SU-DHL-6 (cell line): ENCODE measurements at regions not wholly inside any gene's neighbourhood (a gene's known extent, or its start where the extent isn't known, plus 50 kb on each side); places are given as distances from the start of the nearest gene placed in this dataset.

Experiments
- H2AFZ ChIP-seq: fragments of 200-600 bp; sonication (generic); 2 replicates; pipeline ENCODE4 v1.6.1; 2014; ENCODE audit warnings: low read depth, mild to moderate bottlenecking, moderate library complexity, mixed read lengths, antibody characterized with exemption, low read length; ENCODE audit not compliant: severe bottlenecking
- H3F3A ChIP-seq: fragments of 200-600 bp; shearing (Covaris generic); 2 replicates; pipeline ENCODE4 v1.6.0; 2016; ENCODE audit warnings: antibody characterized with exemption, mild to moderate bottlenecking; ENCODE audit not compliant: insufficient read depth
- H3K27ac ChIP-seq: fragments of 200-600 bp; sonication (generic); 2 replicates; pipeline ENCODE4 v1.5.1; 2016; ENCODE audit warnings: low read depth, mild to moderate bottlenecking, low read length, moderate library complexity, mixed read lengths
- H3K27me3 ChIP-seq: fragments of 200-600 bp; sonication (generic), shearing (Covaris generic); 2 replicates; pipeline ENCODE4 v1.6.0; 2014; ENCODE audit warnings: mild to moderate bottlenecking, low read length
- H3K36me3 ChIP-seq: fragments of 200-600 bp; sonication (generic); 2 replicates; pipeline ENCODE4 v1.6.1; 2014; ENCODE audit warnings: mild to moderate bottlenecking, low read length, mixed read lengths
- H3K4me2 ChIP-seq: fragments of 300-600, 200-600 bp; shearing (Covaris generic), sonication (generic); 2 replicates; pipeline ENCODE4 v1.6.0; 2014; ENCODE audit warnings: low read length, low read depth, mild to moderate bottlenecking; ENCODE audit not compliant: poor library complexity, severe bottlenecking
- H3K4me3 ChIP-seq: fragments of 200-600 bp; sonication (generic); 2 replicates; pipeline ENCODE4 v1.5.1; 2014; ENCODE audit warnings: antibody characterized with exemption, low read length, mild to moderate bottlenecking, mixed read lengths; ENCODE audit not compliant: insufficient read depth, poor library complexity, severe bottlenecking
- H3K79me2 ChIP-seq: fragments of 200-600 bp; sonication (generic); 2 replicates; pipeline ENCODE4 v1.6.1; 2014; ENCODE audit warnings: mild to moderate bottlenecking, low read length, moderate library complexity; ENCODE audit not compliant: insufficient read depth
- H3K9ac ChIP-seq: fragments of 200-600 bp; sonication (generic); 2 replicates; pipeline ENCODE4 v1.7.0; 2014; ENCODE audit warnings: mild to moderate bottlenecking, low read length
- H3K9me2 ChIP-seq: fragments of 200-600 bp; sonication (generic); replicated peaks from 2 replicates; pipeline ENCODE4 v1.6.1; 2014; ENCODE audit warnings: low read length; ENCODE audit not compliant: insufficient read depth
- H3K9me3 ChIP-seq: fragments of 200-600 bp; sonication (generic); 2 replicates; pipeline ENCODE4 v1.6.1; 2014; ENCODE audit warnings: low read length, mixed read lengths; ENCODE audit not compliant: insufficient read depth
- H4K20me1 ChIP-seq: fragments of 200-600 bp; sonication (generic); 2 replicates; pipeline ENCODE4 v1.6.1; 2014; ENCODE audit warnings: low read depth, mild to moderate bottlenecking, antibody characterized with exemption, low read length, moderate library complexity, mixed read lengths
- EZH2phosphoT487 ChIP-seq: fragments of 200-600 bp; sonication (generic), shearing (Covaris generic); conservative IDR thresholded peaks from 2 replicates; pipeline ENCODE4 v1.6.1; 2018; ENCODE audit warnings: mild to moderate bottlenecking, antibody characterized with exemption, low read length, moderate library complexity, mixed read lengths
- TF ChIP-seq, protein P1 (sequence below): fragments of 200-600 bp; sonication (generic); IDR thresholded peaks from one replicate; pipeline ENCODE4 v1.5.1; 2017; ENCODE audit warnings: antibody characterized with exemption, mild to moderate bottlenecking, low read length, moderate library complexity; ENCODE audit not compliant: insufficient read depth, poor library complexity, severe bottlenecking

DNA sequence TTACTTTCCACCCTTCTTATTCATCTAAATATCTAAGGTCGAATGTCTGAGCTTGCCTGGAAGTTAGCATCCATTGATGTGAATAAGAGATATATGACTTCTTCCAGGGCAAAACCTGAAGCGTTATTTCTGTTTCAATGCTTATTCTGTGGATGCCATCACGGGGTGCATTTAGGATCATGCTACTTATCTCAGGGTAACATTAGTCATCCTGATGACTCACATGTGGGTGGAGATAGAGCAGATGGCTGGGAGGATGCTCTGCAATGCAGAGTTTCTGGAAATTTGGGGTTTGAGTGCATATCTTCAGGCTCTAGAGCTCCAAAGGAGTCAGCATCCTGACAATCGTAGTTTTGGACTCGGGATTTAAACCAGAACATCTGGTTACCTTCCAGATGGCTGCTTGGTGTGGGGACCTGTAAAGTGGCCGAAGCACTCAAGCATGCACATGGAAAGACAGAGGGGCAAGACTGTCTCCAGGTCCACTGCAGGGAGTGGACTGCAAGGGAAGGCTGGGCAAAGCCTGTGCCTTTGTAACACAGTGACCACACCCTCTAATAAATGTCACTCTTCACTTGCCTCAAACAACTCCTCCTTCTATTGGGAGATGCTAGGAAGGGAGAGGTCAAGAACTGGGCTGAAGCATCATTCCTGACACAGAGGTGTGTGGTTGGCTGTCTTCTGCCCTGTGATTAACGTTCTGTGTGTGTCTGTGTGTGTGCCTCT lies 175.2 kb upstream of the SALL1 start:
- Histone ChIP-seq H3K4me2 (no peak overlapping the region), H3K36me3 (no peaks in the 10 kb centered on the region), H3K79me2 (no peaks in the 10 kb centered on the region), H3K9me2 (no peaks in the 10 kb centered on the region), H4K20me1 (no peaks in the 10 kb centered on the region), H3K9me3 (no peaks in the 10 kb centered on the region), H3K4me3 (no peak overlapping the region), H3K27me3 (no peaks in the 10 kb centered on the region), H3K9ac (no peak overlapping the region), H3F3A (no peaks in the 10 kb centered on the region), H2AFZ (no peak overlapping the region), H3K27ac (no peak overlapping the region)
- TF ChIP-seq, protein P1, sequence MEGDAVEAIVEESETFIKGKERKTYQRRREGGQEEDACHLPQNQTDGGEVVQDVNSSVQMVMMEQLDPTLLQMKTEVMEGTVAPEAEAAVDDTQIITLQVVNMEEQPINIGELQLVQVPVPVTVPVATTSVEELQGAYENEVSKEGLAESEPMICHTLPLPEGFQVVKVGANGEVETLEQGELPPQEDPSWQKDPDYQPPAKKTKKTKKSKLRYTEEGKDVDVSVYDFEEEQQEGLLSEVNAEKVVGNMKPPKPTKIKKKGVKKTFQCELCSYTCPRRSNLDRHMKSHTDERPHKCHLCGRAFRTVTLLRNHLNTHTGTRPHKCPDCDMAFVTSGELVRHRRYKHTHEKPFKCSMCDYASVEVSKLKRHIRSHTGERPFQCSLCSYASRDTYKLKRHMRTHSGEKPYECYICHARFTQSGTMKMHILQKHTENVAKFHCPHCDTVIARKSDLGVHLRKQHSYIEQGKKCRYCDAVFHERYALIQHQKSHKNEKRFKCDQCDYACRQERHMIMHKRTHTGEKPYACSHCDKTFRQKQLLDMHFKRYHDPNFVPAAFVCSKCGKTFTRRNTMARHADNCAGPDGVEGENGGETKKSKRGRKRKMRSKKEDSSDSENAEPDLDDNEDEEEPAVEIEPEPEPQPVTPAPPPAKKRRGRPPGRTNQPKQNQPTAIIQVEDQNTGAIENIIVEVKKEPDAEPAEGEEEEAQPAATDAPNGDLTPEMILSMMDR = no peak
- no peak for TF ChIP-seq EZH2phosphoT487

DNA sequence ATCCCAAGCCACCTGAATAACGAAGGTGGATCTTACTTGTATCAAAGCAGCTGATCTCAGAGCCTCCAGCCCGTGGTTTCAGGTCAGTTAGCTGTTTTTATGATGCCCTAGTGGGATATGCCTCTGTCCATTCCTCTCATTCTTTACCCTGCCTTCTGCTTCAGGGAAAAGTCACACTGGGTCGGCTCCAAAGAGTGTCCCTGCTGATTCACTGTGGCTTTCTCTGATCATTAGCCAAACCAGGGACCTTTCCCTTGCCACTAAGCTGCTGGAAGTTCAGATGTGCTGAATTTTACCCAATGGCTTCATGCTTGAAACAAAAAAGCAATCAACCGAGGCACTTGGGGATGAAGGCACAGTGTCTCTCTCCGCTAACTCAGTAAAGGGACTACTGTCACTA lies 170.2 kb upstream of the SALL1 start:
- H3K27ac ChIP-seq = no peak overlapping the region
- TF ChIP-seq, protein P1 = no peak
- no peak for TF ChIP-seq EZH2phosphoT487
- H3K36me3 ChIP-seq = no peaks in the 10 kb centered on the region
- no peak overlapping the region for H3K9ac ChIP-seq
- H3K4me3 ChIP-seq = no peak overlapping the region
- no peaks in the 10 kb centered on the region for H3K79me2 ChIP-seq
- no peak overlapping the region for H2AFZ ChIP-seq
- H4K20me1 ChIP-seq = no peaks in the 10 kb centered on the region
- H3K4me2 ChIP-seq = no peak overlapping the region
- no peaks in the 10 kb centered on the region for H3K9me3 ChIP-seq
- no peaks in the 10 kb centered on the region for H3K9me2 ChIP-seq
- no peaks in the 10 kb centered on the region for H3K27me3 ChIP-seq
- H3F3A ChIP-seq = no peaks in the 10 kb centered on the region

DNA sequence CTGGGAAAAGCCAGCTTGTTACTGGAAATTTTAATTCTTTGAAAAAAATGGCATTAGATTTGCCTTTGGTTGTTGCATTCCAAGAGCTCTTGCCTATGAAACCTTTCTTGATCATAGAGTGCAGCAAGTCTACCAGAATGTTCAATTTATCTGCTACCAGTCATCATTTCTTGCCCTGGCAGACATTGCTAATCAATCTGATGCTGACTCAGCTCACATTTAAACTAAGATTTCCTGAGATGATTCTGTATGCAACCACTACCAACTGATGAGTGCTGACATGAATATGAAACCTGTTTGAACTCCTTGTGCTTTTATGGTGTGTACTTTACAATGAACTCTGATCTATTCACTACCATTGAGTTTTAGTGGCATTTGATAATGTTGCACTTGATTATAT lies 166.5 kb upstream of the SALL1 start:
- no peaks in the 10 kb centered on the region for H4K20me1 ChIP-seq
- H3K79me2 ChIP-seq = no peaks in the 10 kb centered on the region
- no peaks in the 10 kb centered on the region for H3F3A ChIP-seq
- no peaks in the 10 kb centered on the region for H3K9me2 ChIP-seq
- H3K27me3 ChIP-seq = no peaks in the 10 kb centered on the region
- H3K4me3 ChIP-seq = no peak overlapping the region
- no peak overlapping the region for H3K9ac ChIP-seq
- H3K9me3 ChIP-seq = no peaks in the 10 kb centered on the region
- no peak overlapping the region for H3K4me2 ChIP-seq
- no peak overlapping the region for H3K27ac ChIP-seq
- no peaks in the 10 kb centered on the region for H3K36me3 ChIP-seq
- TF ChIP-seq EZH2phosphoT487 = no peak
- TF ChIP-seq, protein P1 = no peak
- H2AFZ ChIP-seq = no peak overlapping the region
